ENCODE measurements at regions not wholly inside any gene's neighbourhood (a gene's known extent, or its start where the extent isn't known, plus 50 kb on each side); places are given as distances from the start of the nearest gene placed in this dataset.

DNA sequence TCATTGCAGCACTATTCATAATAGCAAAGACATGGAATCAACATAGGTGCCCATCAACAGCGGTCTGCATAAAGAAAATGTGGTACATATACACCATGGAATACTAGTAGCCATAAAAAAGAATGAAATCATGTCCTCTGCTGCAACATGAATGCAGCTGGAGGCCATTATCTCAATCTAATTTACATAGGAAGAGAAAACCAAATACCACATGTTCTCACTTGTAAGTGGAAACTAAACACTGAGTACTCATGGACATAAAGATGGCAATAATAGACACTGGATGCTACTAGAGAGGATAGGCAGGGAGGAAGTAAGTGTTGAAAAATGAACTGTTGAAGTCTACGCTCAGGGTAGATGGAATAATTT, 203.9 kb upstream of the CDH9 start:
- DNase-seq, result no peak
- no peaks in the 10 kb centered on the region for H3K4me1 ChIP-seq (ENCODE audit: insufficient read depth)
- H3K27ac ChIP-seq, result no peak overlapping the region
- no peaks in the 10 kb centered on the region for H3K9me3 ChIP-seq
- no peaks in the 10 kb centered on the region for H3K27me3 ChIP-seq
- 73 to 92% (median 90%) methylated on average over 2 of the region's 2 CpGs for WGBS, 3 donors
- no peaks in the 10 kb centered on the region for H3K36me3 ChIP-seq
- intact Hi-C loops (cut with DNase I), result no loop called here
- H3K4me3 ChIP-seq, result no peak overlapping the region
- TF ChIP-seq, protein P1, sequence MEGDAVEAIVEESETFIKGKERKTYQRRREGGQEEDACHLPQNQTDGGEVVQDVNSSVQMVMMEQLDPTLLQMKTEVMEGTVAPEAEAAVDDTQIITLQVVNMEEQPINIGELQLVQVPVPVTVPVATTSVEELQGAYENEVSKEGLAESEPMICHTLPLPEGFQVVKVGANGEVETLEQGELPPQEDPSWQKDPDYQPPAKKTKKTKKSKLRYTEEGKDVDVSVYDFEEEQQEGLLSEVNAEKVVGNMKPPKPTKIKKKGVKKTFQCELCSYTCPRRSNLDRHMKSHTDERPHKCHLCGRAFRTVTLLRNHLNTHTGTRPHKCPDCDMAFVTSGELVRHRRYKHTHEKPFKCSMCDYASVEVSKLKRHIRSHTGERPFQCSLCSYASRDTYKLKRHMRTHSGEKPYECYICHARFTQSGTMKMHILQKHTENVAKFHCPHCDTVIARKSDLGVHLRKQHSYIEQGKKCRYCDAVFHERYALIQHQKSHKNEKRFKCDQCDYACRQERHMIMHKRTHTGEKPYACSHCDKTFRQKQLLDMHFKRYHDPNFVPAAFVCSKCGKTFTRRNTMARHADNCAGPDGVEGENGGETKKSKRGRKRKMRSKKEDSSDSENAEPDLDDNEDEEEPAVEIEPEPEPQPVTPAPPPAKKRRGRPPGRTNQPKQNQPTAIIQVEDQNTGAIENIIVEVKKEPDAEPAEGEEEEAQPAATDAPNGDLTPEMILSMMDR (IDR thresholded peaks at IDR 0.05), result no peak
- no peak for TF ChIP-seq POLR2A (IDR thresholded peaks at IDR 0.05)
- no peak for TF ChIP-seq EP300 (IDR thresholded peaks at IDR 0.05)

DNA sequence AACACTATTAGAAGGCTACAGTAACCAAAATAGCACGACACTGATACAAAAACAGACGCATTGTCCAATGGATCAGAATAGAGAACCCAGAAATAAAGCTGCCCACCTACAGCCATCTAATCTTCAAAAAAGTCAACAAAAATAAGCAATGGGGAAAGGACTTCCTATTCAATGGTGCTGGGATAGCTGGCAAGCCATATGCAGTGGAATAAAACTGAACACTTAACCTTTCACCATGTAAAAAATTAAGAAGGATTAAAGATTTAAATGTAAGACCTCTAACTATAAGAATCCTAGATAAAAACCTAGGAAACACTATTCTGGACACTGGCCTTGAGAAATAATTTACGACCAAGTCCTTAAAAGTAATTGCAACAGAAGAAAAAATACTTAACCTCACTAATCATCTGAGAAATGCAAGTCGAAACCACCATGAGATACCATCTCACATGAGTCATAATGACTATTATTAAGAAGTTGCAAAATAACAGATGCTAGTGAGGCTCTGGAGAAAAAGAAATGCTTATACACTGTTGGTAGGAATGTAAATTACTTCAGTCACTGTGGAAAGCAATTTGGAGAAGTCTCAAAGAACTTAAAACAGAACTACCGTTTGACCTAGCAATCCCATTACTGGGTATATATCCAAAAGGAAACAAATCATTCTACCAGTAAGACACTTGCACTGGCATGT, 203.3 kb upstream of the CDH9 start:
- intact Hi-C loops (cut with DNase I), result no loop called here
- H3K36me3 ChIP-seq, result no peaks in the 10 kb centered on the region
- H3K27ac ChIP-seq, result no peak overlapping the region
- no peak for DNase-seq
- H3K4me1 ChIP-seq (ENCODE audit: insufficient read depth), result no peaks in the 10 kb centered on the region
- no peaks in the 10 kb centered on the region for H3K27me3 ChIP-seq
- no peak overlapping the region for H3K4me3 ChIP-seq
- WGBS, 3 donors, result 12 to 17% (median 14%) methylated on average over 5 of the region's 5 CpGs
- TF ChIP-seq, protein P1 (IDR thresholded peaks at IDR 0.05), result no peak
- TF ChIP-seq EP300 (IDR thresholded peaks at IDR 0.05), result no peak
- TF ChIP-seq POLR2A (IDR thresholded peaks at IDR 0.05), result no peak
- H3K9me3 ChIP-seq, result no peaks in the 10 kb centered on the region

DNA sequence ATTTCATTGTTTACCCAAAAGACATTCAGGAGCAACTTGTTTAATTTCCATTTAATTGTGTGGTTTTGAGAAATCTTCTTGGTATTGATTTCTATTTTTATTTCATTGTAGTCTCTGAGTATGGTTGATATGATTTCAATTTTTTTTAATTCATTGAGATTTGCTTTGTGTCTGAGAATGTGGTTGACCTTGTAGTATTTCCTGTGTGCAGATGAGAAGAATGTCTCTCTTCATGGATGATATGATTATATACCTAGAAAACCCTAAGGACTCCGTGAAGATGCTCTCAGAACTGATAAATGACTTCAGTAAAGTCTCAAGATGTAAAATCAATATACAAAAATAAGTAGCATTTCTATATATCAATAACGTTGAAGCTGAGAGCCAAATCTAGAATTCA, 202.4 kb upstream of the CDH9 start:
- intact Hi-C loops (cut with DNase I), result no loop called here
- Histone ChIP-seq H3K4me3 (no peak overlapping the region), H3K4me1 (ENCODE audit: insufficient read depth) (no peaks in the 10 kb centered on the region), H3K36me3 (no peaks in the 10 kb centered on the region), H3K27me3 (no peaks in the 10 kb centered on the region), H3K9me3 (no peaks in the 10 kb centered on the region), H3K27ac (no peak overlapping the region)
- 66 to 81% (median 66%) methylated on average over 2 of the region's 2 CpGs for whole genome bisulfite sequencing, 3 donors
- no peak for DNase-seq
- TF ChIP-seq POLR2A (IDR thresholded peaks at IDR 0.05) (no peak), EP300 (IDR thresholded peaks at IDR 0.05) (no peak)
- TF ChIP-seq, protein P1 (IDR thresholded peaks at IDR 0.05), result no peak

DNA sequence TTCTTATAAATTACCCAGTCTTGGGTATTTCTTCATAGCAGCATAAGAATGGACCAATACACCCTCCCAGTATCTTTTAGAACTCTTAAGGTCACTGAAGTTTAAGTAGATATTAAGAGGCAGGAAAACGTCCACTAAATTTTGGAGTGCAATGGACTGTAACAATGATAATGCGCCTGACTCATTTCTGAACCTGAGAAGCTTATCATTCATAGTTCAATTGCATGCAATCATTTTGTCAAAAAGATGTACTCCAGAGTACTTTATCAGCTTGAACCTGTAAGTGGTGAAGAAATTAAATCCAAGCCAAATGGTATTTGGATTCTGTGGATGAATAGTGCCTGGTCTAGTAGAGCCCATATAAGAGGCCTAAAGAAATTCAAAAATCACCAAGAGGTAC, 196.5 kb upstream of the CDH9 start:
- intact Hi-C loops (cut with DNase I), result no loop called here
- DNase-seq, result no peak
- Histone ChIP-seq H3K9me3 (no peaks in the 10 kb centered on the region), H3K27me3 (no peaks in the 10 kb centered on the region), H3K4me1 (ENCODE audit: insufficient read depth) (no peaks in the 10 kb centered on the region), H3K36me3 (no peaks in the 10 kb centered on the region), H3K27ac (no peak overlapping the region), H3K4me3 (no peak overlapping the region)
- 64 to 73% (median 69%) methylated on average over 2 of the region's 2 CpGs for WGBS, 3 donors
- TF ChIP-seq EP300 (IDR thresholded peaks at IDR 0.05), result no peak
- TF ChIP-seq POLR2A (IDR thresholded peaks at IDR 0.05), result no peak
- TF ChIP-seq, protein P1 (IDR thresholded peaks at IDR 0.05), result no peak

All from ovary (tissue), 7 donors.